GM12872 (cell line): ENCODE measurements at regions not wholly inside any gene's neighbourhood (a gene's known extent, or its start where the extent isn't known, plus 50 kb on each side); places are given as distances from the start of the nearest gene placed in this dataset.

Experiments
- CTCF ChIP-seq: IDR thresholded peaks from 3 replicates; pipeline ENCODE4 v1.5.1; 2011; ENCODE audit warnings: low read depth, mild to moderate bottlenecking, low read length, moderate library complexity; ENCODE audit not compliant: insufficient read depth

DNA sequence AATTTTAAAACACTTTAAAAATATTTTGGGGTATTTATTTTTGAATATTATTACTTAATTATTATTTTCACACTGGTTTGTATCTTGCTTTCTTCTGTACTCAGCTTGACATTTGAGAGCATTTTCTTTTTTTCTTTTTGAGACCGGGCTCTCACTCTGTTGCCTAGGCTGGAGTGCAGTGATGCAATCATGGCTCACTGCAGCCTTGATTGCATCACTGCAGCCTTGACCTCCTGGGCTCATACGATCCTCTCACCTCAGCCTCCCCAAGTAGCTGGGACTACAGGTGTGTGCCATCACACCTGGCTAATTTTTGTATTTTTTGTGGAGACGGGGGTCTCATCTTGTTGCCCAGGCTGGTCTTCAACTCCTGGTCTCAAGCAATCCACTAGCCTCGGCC lies 79.9 kb upstream of the DLX2 start:
- TF ChIP-seq CTCF: no peak

DNA sequence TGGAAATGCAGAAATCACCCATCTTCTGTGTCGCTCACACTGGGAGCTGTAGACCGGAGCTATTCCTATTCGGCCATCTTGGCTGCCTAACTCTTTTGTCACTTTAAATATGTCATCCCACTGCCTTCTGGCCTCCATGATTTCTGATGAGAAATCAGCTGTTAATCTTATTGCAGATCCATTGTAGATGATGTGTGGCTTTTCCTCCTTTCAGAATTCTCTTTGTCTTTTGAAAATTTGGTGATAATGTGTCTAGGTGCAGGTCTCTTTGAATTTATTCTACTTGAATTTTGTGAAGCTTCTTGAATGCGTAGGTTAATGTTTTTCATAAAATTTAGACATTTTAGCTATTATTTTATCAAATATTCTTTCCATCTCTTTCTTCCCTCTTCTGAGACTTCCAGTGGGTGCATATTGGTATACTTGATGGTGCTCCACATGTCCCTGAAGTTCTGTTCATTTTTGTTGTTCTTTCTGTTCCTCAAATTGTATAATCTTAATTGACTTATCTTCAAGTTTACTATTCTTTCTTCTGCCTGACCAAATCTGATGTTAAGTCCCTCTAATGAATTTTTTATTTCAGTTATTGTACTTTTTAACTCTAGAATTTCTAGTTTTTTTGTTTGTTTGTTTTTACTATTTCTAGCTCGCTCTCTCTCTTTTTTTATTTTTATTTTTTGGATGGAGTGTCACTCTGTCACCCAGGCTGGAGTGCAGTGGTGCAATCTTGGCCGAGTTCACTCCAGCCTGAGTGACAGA lies 90.8 kb upstream of the DLX2 start:
- TF ChIP-seq CTCF: no peak

- TF ChIP-seq CTCF: no peak
These were observed 93.2 kb upstream of the DLX2 start for GRCh38 chr2:172195836-172196376.

- no peak for TF ChIP-seq CTCF
These were observed 94.2 kb upstream of the DLX2 start for GRCh38 chr2:172196768-172197431.

- TF ChIP-seq CTCF: no peak
These were observed 95.7 kb upstream of the DLX2 start for GRCh38 chr2:172198361-172198760.

DNA sequence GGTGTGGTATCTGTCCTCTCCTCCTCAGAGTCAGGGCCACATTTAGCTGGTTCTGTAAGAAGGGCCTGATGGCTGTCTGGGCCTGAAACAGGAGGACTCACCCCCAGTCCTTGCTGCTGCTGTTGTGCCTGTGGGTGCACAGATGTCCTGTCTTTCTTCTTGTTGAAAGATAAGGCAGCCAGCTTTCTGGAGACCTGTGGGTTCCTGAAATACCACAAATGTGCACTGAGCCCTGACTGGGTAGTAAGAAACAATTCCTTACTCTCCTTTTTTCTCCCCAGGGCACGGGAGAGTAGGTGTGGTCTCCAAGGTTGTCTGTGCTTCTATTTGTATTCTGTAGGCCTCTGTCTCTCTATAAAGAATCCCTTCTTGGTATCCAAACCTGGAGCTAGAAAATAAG lies 96.2 kb upstream of the DLX2 start:
- no peak for TF ChIP-seq CTCF

DNA sequence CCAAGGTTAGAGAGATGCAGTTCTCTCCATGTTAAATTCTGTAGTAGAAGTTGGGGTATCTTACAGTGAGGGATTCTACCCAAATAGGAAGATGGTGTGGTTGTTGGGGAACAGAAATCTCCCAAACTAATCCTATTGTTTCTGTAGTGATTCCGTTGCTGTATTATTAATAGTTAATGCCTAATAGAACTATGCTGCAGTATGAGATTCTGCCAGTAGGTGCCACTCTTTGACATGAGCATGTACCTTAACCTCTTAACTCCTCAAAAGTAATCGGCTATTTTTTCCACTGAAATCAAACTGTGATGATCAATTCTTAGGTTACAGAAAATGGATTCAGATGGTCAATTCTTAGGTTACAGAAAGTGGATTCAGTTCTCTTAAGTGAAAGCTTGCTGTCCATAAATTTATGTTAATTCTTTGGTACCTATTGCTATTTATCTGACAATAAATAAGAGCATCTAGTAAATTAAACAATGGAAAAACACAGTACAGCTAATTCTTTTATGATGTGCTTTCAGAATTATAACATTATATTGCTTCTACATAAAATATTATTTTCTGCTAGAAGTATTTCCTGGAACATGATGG lies 97.9 kb upstream of the DLX2 start:
- peak; percentile 40; the same call in 1 of the 3 replicates for TF ChIP-seq CTCF
